ENCODE measurements at regions not wholly inside any gene's neighbourhood (a gene's known extent, or its start where the extent isn't known, plus 50 kb on each side); places are given as distances from the start of the nearest gene placed in this dataset.
"Not testable (repeated sequence)": the region's sequence is repeated elsewhere in the genome, so short reads cannot be mapped to it uniquely, and the experiment has no call there.

GRCh38 chr20:57779401-57780003 is 69.7 kb upstream of the PMEPA1 start:
- DNase-seq, result no peak

- DNase-seq, result no peak
Observed at GRCh38 chr20:57777911-57778310, 68.1 kb upstream of the PMEPA1 start.

- no peak for DNase-seq
Observed at GRCh38 chr20:57774951-57775350, 65.1 kb upstream of the PMEPA1 start.

- DNase-seq, result no peak
Observed at GRCh38 chr20:57774111-57774880, 64.5 kb upstream of the PMEPA1 start.

GRCh38 chr20:57773059-57773815 is 63.4 kb upstream of the PMEPA1 start:
- DNase-seq, result no peak

- DNase-seq, result no peak
Observed at GRCh38 chr20:57772349-57772964, 62.6 kb upstream of the PMEPA1 start.

- no peak for DNase-seq
Observed at GRCh38 chr20:57770852-57771720, 61.3 kb upstream of the PMEPA1 start.

GRCh38 chr20:57770401-57770800 is 60.6 kb upstream of the PMEPA1 start:
- not testable (repeated sequence) for DNase-seq

GRCh38 chr20:57769756-57770155 is 59.9 kb upstream of the PMEPA1 start:
- no peak for DNase-seq

- no peak for DNase-seq
Observed at GRCh38 chr20:57768519-57768918, 58.7 kb upstream of the PMEPA1 start.

GRCh38 chr20:57767441-57767840 is 57.6 kb upstream of the PMEPA1 start:
- no peak for DNase-seq

- DNase-seq, result no peak
Observed at GRCh38 chr20:57763235-57763595, 53.4 kb upstream of the PMEPA1 start.

- no peak for DNase-seq
Observed at GRCh38 chr20:57762531-57763234, 52.9 kb upstream of the PMEPA1 start.

- no peak for DNase-seq
Observed at GRCh38 chr20:57761413-57761734, 51.6 kb upstream of the PMEPA1 start.

- DNase-seq, result no peak
Observed at GRCh38 chr20:57760698-57761412, 51.0 kb upstream of the PMEPA1 start.

GRCh38 chr20:57759724-57760123 is 49.9 kb upstream of the PMEPA1 start:
- DNase-seq, result no peak

Measured in NCI-H2107 (cell line).